Nephron progenitor cell (in vitro differentiated cells): ENCODE measurements at regions not wholly inside any gene's neighbourhood (a gene's known extent, or its start where the extent isn't known, plus 50 kb on each side); places are given as distances from the start of the nearest gene placed in this dataset.
A peak's percentile ranks its signal among the peaks of the same experiment; 100 is the strongest.

Experiments used
- DNase-seq: peaks from one replicate; pipeline ENCODE4 v3.0.0; 2021
- H3K27ac Mint-ChIP-seq: 2 replicates; pipeline ENCODE4 v1.8.0; 2021; ENCODE audit warnings: mild to moderate bottlenecking, moderate library complexity, mixed read lengths
- H3K27me3 Mint-ChIP-seq: 2 replicates; pipeline ENCODE4 v1.8.0; 2021; ENCODE audit warnings: mild to moderate bottlenecking, low read depth, mixed read lengths; ENCODE audit not compliant: poor library complexity
- H3K36me3 Mint-ChIP-seq: 2 replicates; pipeline ENCODE4 v1.8.0; 2021; ENCODE audit warnings: low read depth, mixed read lengths
- H3K4me1 Mint-ChIP-seq: 2 replicates; pipeline ENCODE4 v1.8.0; 2021; ENCODE audit warnings: mixed read lengths
- H3K4me3 Mint-ChIP-seq: 2 replicates; pipeline ENCODE4 v1.8.0; 2021; ENCODE audit warnings: mild to moderate bottlenecking, moderate library complexity, mixed read lengths
- H3K9me3 Mint-ChIP-seq: 2 replicates; pipeline ENCODE4 v1.8.0; 2021; ENCODE audit warnings: mild to moderate bottlenecking, moderate library complexity, mixed read lengths
- TF ChIP-seq, protein P1 (sequence below): fragments of 200-600 bp; sonication (generic); IDR thresholded peaks from 2 replicates; pipeline ENCODE4 v1.5.0; 2021; ENCODE audit warnings: antibody characterized with exemption

DNA sequence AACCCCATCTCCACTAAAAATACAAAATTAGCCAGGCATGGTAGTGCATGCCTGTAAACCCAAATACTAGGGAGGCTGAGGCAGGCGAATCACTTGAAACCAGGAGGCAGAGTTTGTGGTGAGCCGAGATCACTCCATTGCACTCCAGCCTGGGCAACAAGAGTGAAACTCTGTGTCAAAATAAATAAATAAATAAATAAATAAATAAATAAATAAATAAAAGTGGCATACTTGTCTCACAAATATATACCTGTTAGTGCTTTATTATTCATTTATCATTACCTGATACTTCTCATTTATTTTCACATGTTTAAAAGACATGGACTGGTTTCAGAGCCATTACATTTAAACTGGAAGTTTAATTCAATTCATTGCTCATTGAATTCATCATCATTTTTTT, 491.4 kb upstream of the CDH7 start:
- no peaks in the 10 kb centered on the region for H3K27me3 Mint-ChIP-seq
- H3K36me3 Mint-ChIP-seq: no peaks in the 10 kb centered on the region
- H3K4me1 Mint-ChIP-seq: no peaks in the 10 kb centered on the region

DNA sequence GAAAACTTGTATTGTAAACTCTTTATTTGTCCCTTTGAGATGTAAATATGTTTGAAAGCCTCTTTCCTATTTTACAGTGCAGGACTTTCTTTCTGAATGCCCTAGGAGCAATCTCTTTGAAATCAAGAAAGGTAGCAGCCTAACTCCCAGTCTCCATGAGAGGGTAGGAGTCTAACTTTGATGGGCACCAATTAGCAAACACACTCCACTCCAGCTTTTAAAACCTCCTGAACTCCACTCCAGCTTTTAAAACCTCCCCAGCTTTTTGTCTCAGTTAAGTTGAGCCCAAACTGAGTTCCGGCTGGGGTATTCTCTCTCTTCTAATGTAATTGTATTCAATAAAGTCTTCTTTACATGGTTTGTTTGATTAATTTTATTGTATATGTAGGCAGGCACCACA, 493.7 kb upstream of the CDH7 start:
- Mint-ChIP-seq H3K9me3 (no peaks in the 10 kb centered on the region), H3K27me3 (peaks cover 4% of the 10 kb centered on the region), H3K36me3 (no peaks in the 10 kb centered on the region), H3K4me1 (no peaks in the 10 kb centered on the region), H3K27ac (no peak overlapping the region), H3K4me3 (no peak overlapping the region)
- TF ChIP-seq, protein P1, sequence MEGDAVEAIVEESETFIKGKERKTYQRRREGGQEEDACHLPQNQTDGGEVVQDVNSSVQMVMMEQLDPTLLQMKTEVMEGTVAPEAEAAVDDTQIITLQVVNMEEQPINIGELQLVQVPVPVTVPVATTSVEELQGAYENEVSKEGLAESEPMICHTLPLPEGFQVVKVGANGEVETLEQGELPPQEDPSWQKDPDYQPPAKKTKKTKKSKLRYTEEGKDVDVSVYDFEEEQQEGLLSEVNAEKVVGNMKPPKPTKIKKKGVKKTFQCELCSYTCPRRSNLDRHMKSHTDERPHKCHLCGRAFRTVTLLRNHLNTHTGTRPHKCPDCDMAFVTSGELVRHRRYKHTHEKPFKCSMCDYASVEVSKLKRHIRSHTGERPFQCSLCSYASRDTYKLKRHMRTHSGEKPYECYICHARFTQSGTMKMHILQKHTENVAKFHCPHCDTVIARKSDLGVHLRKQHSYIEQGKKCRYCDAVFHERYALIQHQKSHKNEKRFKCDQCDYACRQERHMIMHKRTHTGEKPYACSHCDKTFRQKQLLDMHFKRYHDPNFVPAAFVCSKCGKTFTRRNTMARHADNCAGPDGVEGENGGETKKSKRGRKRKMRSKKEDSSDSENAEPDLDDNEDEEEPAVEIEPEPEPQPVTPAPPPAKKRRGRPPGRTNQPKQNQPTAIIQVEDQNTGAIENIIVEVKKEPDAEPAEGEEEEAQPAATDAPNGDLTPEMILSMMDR: no peak
- no peak for DNase-seq

More for the DNA sequence above, 491.4 kb upstream of the CDH7 start:
- no peak overlapping the region for H3K4me3 Mint-ChIP-seq
- TF ChIP-seq, protein P1: no peak
- no peak overlapping the region for H3K27ac Mint-ChIP-seq
- DNase-seq: no peak
- H3K9me3 Mint-ChIP-seq: no peaks in the 10 kb centered on the region

DNA sequence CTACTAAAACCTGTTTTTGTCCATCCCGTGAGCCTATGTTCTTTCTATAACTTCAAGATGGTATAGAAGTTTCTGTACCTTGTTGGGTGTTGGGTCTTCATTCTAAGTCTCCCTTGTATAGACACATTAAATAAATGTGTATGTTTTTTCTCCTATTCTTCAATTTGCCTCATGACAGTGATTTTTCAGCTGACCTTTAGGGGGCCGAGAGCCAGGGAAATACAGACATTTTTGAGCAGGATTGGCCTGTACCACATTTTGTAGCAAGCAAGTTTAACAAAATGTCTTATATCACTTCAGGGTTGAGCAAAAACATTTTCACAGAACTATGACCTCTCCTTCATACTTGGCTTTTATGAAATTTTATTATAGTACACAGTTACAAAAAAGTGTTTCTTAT, 495.4 kb upstream of the CDH7 start:
- H3K4me3 Mint-ChIP-seq: no peak overlapping the region
- no peak overlapping the region for H3K27ac Mint-ChIP-seq
- TF ChIP-seq, protein P1: peak; percentile 14
- H3K36me3 Mint-ChIP-seq: no peaks in the 10 kb centered on the region
- no peak for DNase-seq
- H3K9me3 Mint-ChIP-seq: no peaks in the 10 kb centered on the region
- peaks cover 4% of the 10 kb centered on the region for H3K27me3 Mint-ChIP-seq
- H3K4me1 Mint-ChIP-seq: no peaks in the 10 kb centered on the region

DNA sequence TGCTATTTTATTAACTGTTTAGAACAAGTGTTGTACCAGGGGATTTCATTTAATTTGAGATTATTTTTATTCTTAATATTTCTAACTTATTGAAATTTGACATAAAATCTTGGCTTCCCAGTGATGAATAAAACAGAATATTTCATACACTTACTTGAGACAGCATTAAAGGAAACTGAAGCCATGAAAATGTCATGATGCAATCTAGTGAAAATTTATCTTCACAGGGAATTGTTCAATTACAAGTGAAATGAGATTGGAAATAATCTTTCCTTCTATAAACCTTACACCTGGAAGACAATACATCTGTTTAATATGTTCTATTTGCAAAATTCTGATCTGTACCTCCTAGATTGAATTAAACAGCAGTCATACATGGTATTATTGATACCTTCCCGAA, 511.0 kb upstream of the CDH7 start:
- TF ChIP-seq, protein P1: no peak
- DNase-seq: no peak
- Mint-ChIP-seq H3K9me3 (no peaks in the 10 kb centered on the region), H3K27ac (no peak overlapping the region), H3K4me1 (peaks cover 35% of the 10 kb centered on the region), H3K4me3 (no peak overlapping the region), H3K27me3 (no peaks in the 10 kb centered on the region), H3K36me3 (no peaks in the 10 kb centered on the region)

DNA sequence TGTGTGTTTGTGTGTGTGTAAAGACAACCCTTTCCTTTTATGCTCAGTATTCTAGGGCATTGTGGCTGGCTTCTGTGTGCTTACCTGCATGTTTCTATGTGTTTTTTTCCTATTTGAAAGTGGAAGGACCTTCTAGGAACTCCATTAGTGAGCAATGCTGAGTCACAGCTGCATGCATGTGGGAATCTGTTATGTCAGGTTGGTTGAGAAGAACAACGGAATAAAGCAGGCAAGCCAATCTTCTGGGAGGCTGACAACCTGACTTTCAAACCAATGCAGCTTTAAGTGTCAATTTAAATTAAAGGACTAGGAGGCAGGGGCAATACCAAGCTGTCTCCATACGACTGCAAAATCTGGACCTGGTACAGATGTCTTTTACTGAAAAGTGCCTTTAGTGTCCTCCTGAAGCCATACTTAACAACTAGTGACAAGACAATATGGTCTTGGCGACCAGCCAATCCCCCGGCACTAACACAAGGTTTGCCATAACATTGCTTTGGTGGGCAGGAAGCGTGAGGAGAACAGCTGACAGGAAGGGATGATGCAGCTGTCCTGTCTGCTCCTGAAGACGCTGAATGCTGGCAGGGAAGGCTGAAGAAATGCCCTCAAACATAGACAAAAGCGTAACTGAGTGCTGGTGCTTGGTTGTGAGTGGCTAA, 514.7 kb upstream of the CDH7 start:
- no peaks in the 10 kb centered on the region for H3K27me3 Mint-ChIP-seq
- H3K36me3 Mint-ChIP-seq: no peaks in the 10 kb centered on the region
- H3K4me1 Mint-ChIP-seq: peaks cover 40% of the 10 kb centered on the region
- DNase-seq: no peak
- H3K4me3 Mint-ChIP-seq: no peak overlapping the region
- TF ChIP-seq, protein P1: no peak
- H3K27ac Mint-ChIP-seq: peak overlapping the region; percentile 24
- peaks cover 3% of the 10 kb centered on the region for H3K9me3 Mint-ChIP-seq

DNA sequence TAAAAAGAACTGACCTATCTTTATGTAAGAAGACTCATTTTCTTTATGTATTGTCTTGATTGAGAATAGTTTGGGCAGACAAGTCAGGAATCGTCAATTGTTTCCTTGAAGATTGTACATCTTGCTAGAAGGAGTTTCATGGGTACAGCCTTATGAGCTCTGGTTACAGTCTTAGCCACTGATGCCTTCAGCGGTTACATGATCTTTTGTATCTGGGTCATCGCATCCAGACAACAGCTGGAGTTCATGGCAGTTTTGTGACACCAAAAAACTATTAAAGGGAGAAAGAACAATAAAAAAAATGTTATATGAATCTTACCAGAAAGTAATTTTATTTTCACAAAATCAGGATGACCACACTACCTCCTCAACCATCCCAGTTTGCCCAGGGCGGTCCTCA, 520.5 kb upstream of the CDH7 start:
- DNase-seq: no peak
- TF ChIP-seq, protein P1: no peak
- H3K4me1 Mint-ChIP-seq: peaks cover 21% of the 10 kb centered on the region
- peaks cover 4% of the 10 kb centered on the region for H3K27me3 Mint-ChIP-seq
- H3K36me3 Mint-ChIP-seq: no peaks in the 10 kb centered on the region
- H3K27ac Mint-ChIP-seq: peak overlapping the region; percentile 26
- peaks cover 9% of the 10 kb centered on the region for H3K9me3 Mint-ChIP-seq
- H3K4me3 Mint-ChIP-seq: no peak overlapping the region
